ENCODE measurements at regions not wholly inside any gene's neighbourhood (a gene's known extent, or its start where the extent isn't known, plus 50 kb on each side); places are given as distances from the start of the nearest gene placed in this dataset.

GRCh38 chr6:44672086-44672485, 284.6 kb downstream of the CDC5L start:
- H3K27me3 ChIP-seq: no peaks in the 10 kb centered on the region
- H3K4me3 ChIP-seq: no peak overlapping the region
- TF ChIP-seq CTCF (IDR thresholded peaks at IDR 0.05) (no peak), EP300 (IDR thresholded peaks at IDR 0.05) (no peak), POLR2A (IDR thresholded peaks at IDR 0.05) (no peak)
- no peak overlapping the region for H3K27ac ChIP-seq
- no peaks in the 10 kb centered on the region for H3K9me3 ChIP-seq
- no peaks in the 10 kb centered on the region for H3K36me3 ChIP-seq
- 70 to 81% (median 75%) methylated on average over 3 of the region's 3 CpGs for WGBS, 3 donors
- intact Hi-C loops (cut with DNase I): no loop called here
- no peak for DNase-seq
- peaks cover 2% of the 10 kb centered on the region for H3K4me1 ChIP-seq (ENCODE audit: insufficient read depth)

GRCh38 chr6:44672841-44673240, 285.3 kb downstream of the CDC5L start:
- Histone ChIP-seq H3K4me3 (no peak overlapping the region), H3K27me3 (no peaks in the 10 kb centered on the region), H3K4me1 (ENCODE audit: insufficient read depth) (no peaks in the 10 kb centered on the region), H3K36me3 (no peaks in the 10 kb centered on the region), H3K9me3 (no peaks in the 10 kb centered on the region), H3K27ac (no peak overlapping the region)
- intact Hi-C loops (cut with DNase I): no loop called here
- 75 to 91% (median 89%) methylated on average over 4 of the region's 4 CpGs for WGBS, 3 donors
- TF ChIP-seq CTCF (IDR thresholded peaks at IDR 0.05) (no peak), EP300 (IDR thresholded peaks at IDR 0.05) (no peak)
- no peak for DNase-seq

- no peak for TF ChIP-seq EP300 (IDR thresholded peaks at IDR 0.05)
- TF ChIP-seq CTCF (IDR thresholded peaks at IDR 0.05): no peak
Measured at GRCh38 chr6:44674226-44675155, 287.0 kb downstream of the CDC5L start.

GRCh38 chr6:44675449-44675848, 287.9 kb downstream of the CDC5L start:
- intact Hi-C loops (cut with DNase I): no loop called here
- Histone ChIP-seq H3K27me3 (no peaks in the 10 kb centered on the region), H3K27ac (no peak overlapping the region), H3K4me1 (ENCODE audit: insufficient read depth) (no peaks in the 10 kb centered on the region), H3K4me3 (no peak overlapping the region), H3K36me3 (no peaks in the 10 kb centered on the region), H3K9me3 (no peaks in the 10 kb centered on the region)
- no peak for TF ChIP-seq EP300 (IDR thresholded peaks at IDR 0.05)
- 89 to 92% (median 91%) methylated on average over 2 of the region's 2 CpGs for WGBS, 3 donors
- no peak for DNase-seq

More at GRCh38 chr6:44674226-44675155, 287.0 kb downstream of the CDC5L start:
- no peak overlapping the region for H3K27ac ChIP-seq
- no peak overlapping the region for H3K4me3 ChIP-seq
- 65 to 72% (median 68%) methylated on average over 11 of the region's 11 CpGs for WGBS, 3 donors
- intact Hi-C loops (cut with DNase I): no loop called here
- H3K36me3 ChIP-seq: no peaks in the 10 kb centered on the region
- no peaks in the 10 kb centered on the region for H3K27me3 ChIP-seq
- no peaks in the 10 kb centered on the region for H3K4me1 ChIP-seq (ENCODE audit: insufficient read depth)
- no peaks in the 10 kb centered on the region for H3K9me3 ChIP-seq
- no peak for DNase-seq

- intact Hi-C loops (cut with DNase I): no loop called here
- no peak for DNase-seq
- WGBS, 3 donors: 88 to 91% (median 89%) methylated on average over 8 of the region's 8 CpGs
Measured at GRCh38 chr6:44676246-44676790, 288.8 kb downstream of the CDC5L start.

More at GRCh38 chr6:44676246-44676790, 288.8 kb downstream of the CDC5L start:
- Histone ChIP-seq H3K27ac (no peak overlapping the region), H3K36me3 (no peaks in the 10 kb centered on the region), H3K4me3 (no peak overlapping the region), H3K27me3 (no peaks in the 10 kb centered on the region), H3K4me1 (ENCODE audit: insufficient read depth) (no peaks in the 10 kb centered on the region), H3K9me3 (no peaks in the 10 kb centered on the region)
- no peak for TF ChIP-seq EP300 (IDR thresholded peaks at IDR 0.05)
- TF ChIP-seq POLR2A (IDR thresholded peaks at IDR 0.05): no peak
- TF ChIP-seq CTCF (IDR thresholded peaks at IDR 0.05): no peak
